ENCODE measurements at regions not wholly inside any gene's neighbourhood (a gene's known extent, or its start where the extent isn't known, plus 50 kb on each side); places are given as distances from the start of the nearest gene placed in this dataset.
A peak's percentile ranks its signal among the peaks of the same experiment; 100 is the strongest.

GRCh38 chr3:144221761-144222160 lies 250.1 kb downstream of the DIPK2A start:
- no peak for DNase-seq

DNA sequence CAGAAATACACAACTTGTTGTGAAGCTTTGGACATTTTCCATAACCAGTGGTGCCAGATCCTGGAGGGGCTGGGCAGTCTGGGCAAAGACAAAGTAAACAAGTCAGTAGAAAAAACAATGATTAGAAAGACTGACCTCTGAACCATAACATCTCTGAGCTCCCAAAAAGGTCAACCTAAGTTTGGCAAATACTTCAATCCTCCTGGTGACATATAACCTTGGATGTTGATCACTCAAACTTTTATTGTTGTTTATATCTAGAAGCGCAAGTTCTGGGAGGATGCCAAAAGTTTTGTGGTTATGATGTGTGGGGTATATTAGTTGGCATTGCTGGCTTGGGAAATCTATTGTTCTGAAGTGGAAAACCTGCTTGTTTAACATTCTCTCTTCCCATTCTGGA lies 257.7 kb downstream of the DIPK2A start:
- no peak for DNase-seq

DNA sequence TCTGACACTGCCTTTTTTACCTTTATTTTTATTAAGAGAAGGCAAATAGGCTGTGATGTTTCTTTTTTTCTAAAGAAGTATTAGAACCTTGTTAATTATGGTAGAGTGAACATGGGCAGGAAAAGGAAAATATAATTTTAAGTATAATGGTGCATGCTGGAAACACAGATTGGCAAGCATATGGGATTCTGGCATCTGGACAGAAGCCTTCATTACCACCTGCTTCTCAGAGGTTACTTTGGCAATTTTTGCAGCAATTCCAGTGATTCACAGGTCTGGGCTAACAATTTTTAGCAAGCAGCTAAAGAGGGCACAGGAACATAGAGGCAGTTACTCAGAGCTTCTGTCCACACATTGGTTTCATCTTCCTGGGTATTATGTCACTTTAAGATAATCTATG lies 258.3 kb downstream of the DIPK2A start:
- peak in 6 of 58 donors; percentile 1 to 18 (median 8) for DNase-seq

DNA sequence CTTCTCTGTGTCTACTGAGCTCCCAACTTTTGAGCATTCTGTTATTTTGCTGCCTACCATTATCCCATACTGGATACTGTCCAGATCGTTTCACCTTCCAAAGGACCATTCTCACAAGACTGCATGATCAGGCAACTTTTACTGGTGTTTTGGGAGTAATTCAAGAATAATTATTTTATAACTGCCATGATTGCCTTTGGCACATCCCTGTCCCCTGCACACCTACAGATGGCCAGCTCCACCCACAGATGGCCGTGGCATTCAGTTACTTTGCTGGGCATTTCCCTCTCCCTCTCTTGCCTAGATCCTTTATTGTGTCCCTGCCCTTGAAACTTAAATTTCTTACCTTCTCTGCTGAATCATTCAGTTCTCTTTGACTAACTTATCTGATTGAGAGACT lies 263.9 kb downstream of the DIPK2A start:
- DNase-seq: no peak

GRCh38 chr3:144237351-144237750 lies 265.7 kb downstream of the DIPK2A start:
- DNase-seq: no peak

- no peak for DNase-seq
These were observed 269.8 kb downstream of the DIPK2A start for GRCh38 chr3:144241404-144241803.

DNA sequence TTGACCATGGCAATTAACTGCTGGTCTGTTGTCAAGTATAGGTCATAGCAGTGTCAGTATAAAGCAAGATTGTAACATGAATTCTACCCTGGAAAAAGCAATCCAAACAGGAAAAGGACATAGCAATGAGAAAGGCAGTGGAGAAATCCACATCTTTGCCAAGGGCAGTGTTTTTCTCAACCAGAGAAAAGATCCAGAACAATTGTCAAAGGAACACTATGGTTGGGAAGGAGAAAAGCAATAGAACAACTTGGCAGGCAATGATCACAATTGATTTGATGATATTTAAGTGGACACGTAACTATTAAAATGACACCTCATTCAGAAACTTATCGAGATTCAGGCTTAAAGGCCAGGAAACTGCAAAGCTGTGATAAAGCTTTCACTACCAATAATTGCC lies 271.1 kb downstream of the DIPK2A start:
- no peak for DNase-seq

GRCh38 chr3:144244662-144245061 lies 273.0 kb downstream of the DIPK2A start:
- DNase-seq: no peak

GRCh38 chr3:144252896-144253295 lies 281.3 kb downstream of the DIPK2A start:
- no peak for DNase-seq

DNA sequence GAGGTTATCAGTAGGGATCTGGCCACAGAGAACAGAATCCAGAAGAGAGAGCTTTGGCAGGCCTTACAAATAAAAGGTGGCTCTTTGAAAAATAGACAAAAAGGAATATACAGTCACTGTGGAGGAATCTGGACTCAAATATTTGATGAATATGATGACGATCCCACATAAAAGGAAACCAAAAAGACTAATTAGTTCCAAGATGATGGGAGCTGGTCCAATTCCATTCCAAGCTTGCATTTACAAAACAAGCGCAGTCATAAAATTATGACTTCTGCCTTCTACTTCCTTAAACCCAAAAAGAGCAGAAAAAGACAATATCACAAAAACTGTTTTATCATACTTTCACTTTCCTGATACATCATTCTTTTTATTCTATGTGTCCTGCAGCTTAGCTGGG lies 285.8 kb downstream of the DIPK2A start:
- no peak for DNase-seq

DNA sequence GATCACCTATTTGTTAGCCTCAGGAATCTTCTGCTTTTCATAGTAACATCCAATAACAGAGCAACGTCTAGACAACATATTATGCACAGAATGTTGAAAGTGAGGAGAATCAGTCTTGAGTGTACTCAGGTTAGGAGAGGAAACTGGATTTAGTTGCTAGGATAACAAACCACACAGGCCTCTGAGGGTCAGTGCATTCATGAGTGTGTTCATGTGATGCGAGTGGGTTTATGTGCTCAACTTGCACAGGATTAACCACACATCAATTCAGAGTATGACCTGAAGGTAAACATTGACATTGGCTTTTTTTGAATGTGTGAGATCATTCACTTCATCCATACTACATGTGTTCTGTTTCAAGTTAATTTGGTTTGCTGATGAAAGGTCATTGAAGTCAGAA lies 287.6 kb downstream of the DIPK2A start:
- no peak for DNase-seq

DNA sequence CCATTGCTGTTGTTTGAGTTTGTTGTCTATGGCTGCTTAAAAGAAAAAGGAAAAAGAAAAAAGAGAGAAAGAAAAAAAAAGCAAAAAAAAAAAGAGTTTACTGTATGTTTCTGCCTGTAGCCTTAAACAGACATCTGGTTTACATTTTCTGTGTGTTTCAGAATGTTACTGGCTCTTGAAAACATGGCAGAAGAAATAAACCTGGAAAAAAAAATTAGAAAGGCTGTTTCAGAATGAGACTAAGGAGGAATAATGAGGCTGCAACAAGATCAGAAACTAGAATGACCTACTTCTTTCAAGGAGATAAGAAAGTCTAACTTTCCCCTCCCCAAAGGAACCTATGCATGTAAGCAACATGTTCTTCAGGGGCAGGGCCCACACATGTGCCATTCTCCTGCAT lies 292.1 kb downstream of the DIPK2A start:
- DNase-seq: no peak

DNA sequence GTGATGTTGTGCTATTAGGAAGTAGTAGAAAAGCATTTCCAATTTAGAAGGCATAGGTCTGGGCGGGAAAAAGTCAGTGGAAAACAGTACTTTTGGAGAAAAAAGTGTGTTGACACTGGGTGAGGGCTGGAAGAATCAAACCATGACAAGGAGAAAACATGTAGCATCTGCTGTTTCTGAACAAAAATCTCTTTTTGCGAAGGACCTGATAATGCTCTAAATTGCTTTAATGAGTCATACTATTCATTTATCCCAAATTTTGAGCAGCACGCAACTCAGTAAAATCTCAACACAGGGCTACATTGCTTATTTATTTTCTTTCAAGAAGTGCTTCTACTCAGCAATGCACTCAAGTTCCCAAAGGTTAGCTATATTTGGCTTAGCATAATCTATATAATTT lies 292.7 kb downstream of the DIPK2A start:
- no peak for DNase-seq

DNA sequence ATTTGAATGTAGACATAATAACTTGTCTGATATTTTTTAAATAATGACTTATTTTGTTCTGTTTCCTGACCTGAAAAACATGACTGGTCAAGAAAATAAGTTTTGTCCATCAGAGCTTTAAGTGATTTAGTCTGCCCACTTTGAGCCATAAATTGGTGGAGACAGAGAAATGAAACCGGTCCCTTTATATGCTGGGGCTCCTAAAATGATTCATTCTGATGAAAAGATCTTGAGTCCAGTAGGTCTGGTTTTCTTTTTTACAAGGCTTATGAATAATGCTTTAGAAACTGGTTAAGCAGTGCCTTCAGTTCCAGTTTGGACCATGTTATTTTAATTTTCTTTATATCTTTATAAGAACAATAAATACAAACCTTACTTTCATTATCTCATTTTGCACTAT lies 293.2 kb downstream of the DIPK2A start:
- DNase-seq: no peak

- DNase-seq: no peak
These were observed 294.0 kb downstream of the DIPK2A start for GRCh38 chr3:144265542-144266100.

- DNase-seq: peak in 5 of 58 donors; percentile 1 to 4 (median 1)
These were observed 298.5 kb downstream of the DIPK2A start for GRCh38 chr3:144270100-144270499.

DNA sequence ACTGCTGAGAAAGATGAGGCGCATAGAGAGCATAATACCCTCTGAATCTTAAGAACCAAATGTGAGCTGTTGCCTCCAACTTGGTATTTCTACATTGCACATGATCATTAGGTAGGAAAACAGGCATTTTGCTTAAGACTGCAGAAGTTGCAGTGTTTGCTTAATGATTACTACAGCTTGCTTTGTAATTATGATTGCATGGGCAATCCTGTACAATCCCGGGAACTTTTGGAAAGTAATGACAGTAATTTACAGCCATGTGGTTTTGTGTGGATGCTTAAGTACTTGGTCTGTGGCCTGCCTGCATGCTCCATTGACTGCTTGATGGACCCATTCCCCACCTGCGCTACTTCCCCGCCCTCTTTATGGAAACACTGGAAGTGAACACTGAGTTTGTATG lies 301.1 kb downstream of the DIPK2A start:
- no peak for DNase-seq

DNA sequence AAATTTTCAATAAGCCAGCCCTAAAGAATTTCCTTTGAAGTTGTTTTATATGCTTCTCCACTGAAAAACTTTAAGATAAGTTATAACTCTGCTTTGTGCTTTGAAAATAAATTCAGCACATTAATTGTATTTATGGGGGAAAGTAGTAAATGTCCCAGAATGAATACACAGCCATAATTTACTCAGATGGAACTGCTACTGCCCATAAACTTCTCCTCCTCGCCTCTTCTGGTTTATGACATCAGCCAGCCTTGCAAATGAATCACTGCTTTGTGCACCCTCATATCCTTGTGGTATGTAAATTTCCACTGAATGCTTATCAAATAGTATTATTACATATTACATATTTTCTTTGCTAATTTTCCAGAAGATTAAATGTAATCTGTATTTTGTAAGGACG lies 302.0 kb downstream of the DIPK2A start:
- no peak for DNase-seq

GRCh38 chr3:144275005-144275404 lies 303.4 kb downstream of the DIPK2A start:
- no peak for DNase-seq

GRCh38 chr3:144282313-144282712 lies 310.7 kb downstream of the DIPK2A start:
- DNase-seq: no peak

DNA sequence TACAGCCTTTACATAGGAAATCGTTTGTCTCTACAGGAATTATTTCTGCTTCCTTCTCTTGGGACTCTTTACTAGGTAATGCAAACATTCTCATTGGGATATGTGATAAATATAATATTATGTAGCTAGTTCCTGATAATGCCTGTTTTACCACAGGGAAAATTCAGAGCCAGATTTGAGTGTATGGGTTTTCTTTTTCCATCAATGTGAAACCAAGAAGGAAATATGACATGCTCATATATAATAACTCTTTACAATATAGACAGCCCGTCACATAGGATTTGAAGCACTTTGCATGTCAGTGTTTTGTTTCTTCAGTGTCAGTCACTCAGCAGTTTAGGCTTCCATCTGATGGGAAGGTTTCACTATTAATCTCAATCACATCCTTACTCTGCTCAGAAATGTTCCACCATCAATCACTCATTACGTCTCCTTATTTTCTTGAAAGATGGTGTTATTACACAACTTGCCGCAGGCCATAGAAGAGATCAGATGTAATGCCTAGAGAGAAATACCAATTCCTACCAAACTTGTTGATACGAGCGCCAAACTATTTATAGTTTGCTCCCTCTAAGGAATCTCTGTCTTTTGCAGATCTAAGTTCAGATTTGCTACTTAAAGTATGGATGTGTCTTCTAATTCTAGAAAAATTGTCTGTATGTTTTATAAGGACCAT lies 314.8 kb downstream of the DIPK2A start:
- no peak for DNase-seq

DNA sequence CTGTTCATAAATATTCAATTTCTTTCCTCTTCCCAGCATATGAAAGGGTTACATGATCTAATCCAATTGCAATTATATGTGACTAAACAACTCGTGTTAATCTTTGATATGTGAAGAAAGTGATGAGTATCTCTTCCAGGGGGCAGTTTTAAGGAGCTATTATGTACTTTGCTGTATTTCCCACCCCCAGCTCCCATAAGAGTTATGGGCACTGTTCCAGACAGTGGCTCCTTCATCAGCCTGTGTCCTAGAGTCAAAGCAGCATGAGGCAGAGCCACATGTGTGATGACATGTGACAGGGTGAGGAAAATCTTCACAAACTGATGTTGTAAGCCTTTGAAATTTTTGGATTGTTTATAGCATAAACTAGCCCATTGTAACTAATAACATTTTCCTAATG lies 315.4 kb downstream of the DIPK2A start:
- no peak for DNase-seq

GRCh38 chr3:144289057-144289456 lies 317.4 kb downstream of the DIPK2A start:
- DNase-seq: no peak
